Fibroblast of pulmonary artery (primary cell): ENCODE measurements at regions not wholly inside any gene's neighbourhood (a gene's known extent, or its start where the extent isn't known, plus 50 kb on each side); places are given as distances from the start of the nearest gene placed in this dataset.

Source experiments
- DNase-seq: peaks from one replicate; pipeline ENCODE4 v3.0.0-alpha.2; 2010; ENCODE audit warnings: low read depth
- H3K4me3 ChIP-seq: replicated peaks from 2 replicates; pipeline ENCODE4 v1.5.1; 2011; ENCODE audit warnings: low read depth, mild to moderate bottlenecking, control low read depth, low read length, moderate library complexity
- CTCF ChIP-seq: IDR thresholded peaks from 2 replicates; pipeline ENCODE4 v1.5.1; 2011; ENCODE audit warnings: mild to moderate bottlenecking, control low read depth, low read length, inconsistent platforms; ENCODE audit errors: missing control alignments

- TF ChIP-seq CTCF, result no peak
- no peak for DNase-seq
- H3K4me3 ChIP-seq, result no peak overlapping the region
Observed at GRCh38 chr20:61046721-61047351, 205.2 kb upstream of the CDH4 start.

DNA sequence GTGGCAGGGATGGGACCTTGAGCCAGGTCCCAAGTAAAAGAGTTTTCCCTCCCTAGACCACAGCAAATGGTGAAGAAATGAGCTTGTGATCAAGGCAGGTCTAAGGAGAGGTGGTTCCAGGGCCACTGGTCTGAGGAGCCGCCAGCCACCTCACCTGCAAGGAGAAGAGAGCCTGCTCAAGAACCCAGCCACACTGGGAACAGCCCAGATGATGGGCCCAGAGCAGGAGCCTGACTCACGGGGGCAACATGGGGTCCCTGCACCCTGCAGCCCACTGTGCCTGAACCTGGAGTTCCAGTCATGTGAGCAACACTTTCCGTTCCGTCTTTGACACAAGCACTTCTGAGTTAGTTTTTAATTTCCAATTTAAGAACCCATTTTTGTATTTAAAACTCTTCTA, 204.5 kb upstream of the CDH4 start:
- no peak for DNase-seq
- no peak for TF ChIP-seq CTCF
- no peak overlapping the region for H3K4me3 ChIP-seq

GRCh38 chr20:61048302-61048701, 203.8 kb upstream of the CDH4 start:
- TF ChIP-seq CTCF, result no peak
- no peak overlapping the region for H3K4me3 ChIP-seq
- no peak for DNase-seq

DNA sequence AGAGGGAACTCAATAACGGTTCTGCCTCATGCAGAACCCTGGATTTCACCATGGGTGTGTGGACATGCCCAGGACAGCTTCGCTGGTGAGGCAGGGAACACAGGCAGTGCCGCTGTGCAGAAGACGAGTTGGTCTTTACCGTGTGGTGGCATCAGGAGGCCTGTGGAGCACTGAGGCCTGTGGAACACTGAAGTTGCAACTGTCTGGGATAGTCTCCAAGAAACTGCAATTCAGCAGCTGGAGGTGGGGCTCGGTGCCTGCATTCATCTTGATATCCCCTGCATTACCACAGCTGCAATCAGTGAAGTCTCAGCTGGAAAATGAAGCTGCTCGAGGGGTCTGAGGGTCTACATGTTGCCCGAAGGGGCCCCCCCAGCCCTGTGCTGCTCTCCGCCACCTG, 202.4 kb upstream of the CDH4 start:
- no peak overlapping the region for H3K4me3 ChIP-seq
- TF ChIP-seq CTCF, result no peak
- DNase-seq, result no peak

DNA sequence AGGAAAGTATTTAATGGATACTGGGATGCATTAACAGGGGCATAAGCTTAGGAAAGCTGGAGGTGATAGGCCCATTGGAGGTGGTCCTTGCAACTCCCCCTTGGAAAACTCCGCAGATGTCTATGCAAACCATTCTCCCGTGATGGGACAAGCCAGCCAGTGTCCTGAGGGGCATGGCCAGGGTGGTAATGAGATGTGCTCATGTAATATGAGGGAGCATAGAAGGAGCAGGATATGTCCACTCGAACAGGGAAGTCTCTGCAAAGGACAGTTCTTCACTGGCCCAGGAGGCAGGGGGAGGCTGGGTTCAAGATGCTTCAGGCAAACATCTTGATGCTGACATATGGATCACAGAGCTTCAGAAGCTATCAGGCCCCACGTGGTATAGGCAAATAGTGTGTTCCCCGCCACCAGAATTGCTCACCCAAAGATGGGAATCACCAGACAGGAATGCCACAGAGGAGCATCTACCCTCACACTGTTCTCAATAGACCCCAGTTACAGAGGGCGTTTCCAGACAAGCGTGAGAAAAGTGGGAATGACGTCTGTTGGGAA, 201.6 kb upstream of the CDH4 start:
- no peak overlapping the region for H3K4me3 ChIP-seq
- DNase-seq, result no peak
- no peak for TF ChIP-seq CTCF

- TF ChIP-seq CTCF, result no peak
- no peak for DNase-seq
- no peak overlapping the region for H3K4me3 ChIP-seq
Observed at GRCh38 chr20:61052195-61052750, 199.8 kb upstream of the CDH4 start.
